Pancreas (tissue), 10 donors: ENCODE measurements at regions not wholly inside any gene's neighbourhood (a gene's known extent, or its start where the extent isn't known, plus 50 kb on each side); places are given as distances from the start of the nearest gene placed in this dataset.

Source experiments
- ATAC-seq, 4 donors: fragments of 200-7000 bp; cut with Tn5 transposase; one replicate each; pipeline versions ENCODE4 v1.8.0 to v1.9.1; 2020; ENCODE audit warnings: mild to moderate bottlenecking in 4 of 4, moderate library complexity in 4 of 4
- DNase-seq, 6 donors: peaks; one replicate each; pipeline ENCODE4 v3.0.0-alpha.2; 2020
- FAIRE-seq: peaks from 2 replicates; lab custom pipeline; 2012; peaks lifted over from hg19 to GRCh38; lab: Jason Lieb, UNC
- H3K27ac ChIP-seq, 4 donors: fragments of 200-600 bp; sonication (generic); 1 replicate in 3 of 4; 2 replicates in 1 of 4; pipeline versions ENCODE4 v1.5.0 to v1.8.0; 2020
- H3K27me3 ChIP-seq, 4 donors: fragments of 200-600 bp; one replicate each; pipeline ENCODE4 v1.8.0; 2021
- H3K36me3 ChIP-seq, 3 donors: fragments of 200-600 bp; sonication (generic) in 1 of 3; one replicate each; pipeline versions ENCODE4 v1.5.0 to v1.8.0; 2020 to 2021
- H3K4me1 ChIP-seq, 3 donors: fragments of 200-600 bp; one replicate each; pipeline ENCODE4 v1.8.0; 2021
- H3K4me3 ChIP-seq, 4 donors: fragments of 200-600 bp; sonication (generic) in 2 of 4; one replicate each; pipeline versions ENCODE4 v1.5.0 to v1.8.0; 2020 to 2021
- H3K9me3 ChIP-seq, 4 donors: fragments of 200-600 bp; one replicate each; pipeline ENCODE4 v1.8.0; 2021
- CTCF ChIP-seq, 4 donors: fragments of 200-600 bp; sonication (generic) in 3 of 4; IDR thresholded peaks; one replicate each; pipeline versions ENCODE4 v1.5.0 to v1.8.0; 2021; ENCODE audit warnings: antibody characterized with exemption in 4 of 4
- WGBS, 2 donors: extraction: QIAGEN DNeasy Blood & Tissue Kit; methylation state at CpG; one replicate each; pipeline ENCODE4 v1.1.7; 2013; 5-methylcytosine and 5-hydroxymethylcytosine counted together
- intact Hi-C, 3 donors: fragments of 100-400 bp; cut with DNase I; formaldehyde crosslinking; loops; one replicate each; pipeline versions ENCODE4 v1.11.1 to v1.14.2; 2022
- donor health status: healthy with polysubstance abuse.
- donor health status: DM: no; HTN: no; CAD: no; lungs with moderate emphysema.
- donor health status: DM: no; HTN: no; CAD: no.
- donor health status: control.
- donor health status: control.
- donor health status: Bipolar disorder and iron deficiency.
- donor health status: DM: yes; HTN: yes; CAD: no.
- donor health status: DM: no; HTN: no; CAD: no.
- donor health status: DM: no; HTN: no; CAD: no.
- donor health status: DM: yes; HTN: yes; CAD: no.

GRCh38 chr1:37393173-37394120 is 80.9 kb upstream of the ZC3H12A start:
- intact Hi-C loops, result no loop called here
- no peak overlapping the region for H3K4me3 ChIP-seq
- WGBS, 2 donors, result 39 to 47% methylated on average over 11 of the region's 11 CpGs
- no peak for TF ChIP-seq CTCF (IDR thresholded peaks at IDR 0.05)
- no peak overlapping the region for H3K27ac ChIP-seq
- H3K27me3 ChIP-seq, result peaks cover 0 to 6% (median 0%) of the 10 kb centered on the region in 4 donors
- FAIRE-seq (no peak), DNase-seq (no peak), ATAC-seq (no peak)
- H3K4me1 ChIP-seq, result no peaks in the 10 kb centered on the region
- no peaks in the 10 kb centered on the region for H3K9me3 ChIP-seq
- no peaks in the 10 kb centered on the region for H3K36me3 ChIP-seq

- no peaks in the 10 kb centered on the region for H3K9me3 ChIP-seq
- no peak for ATAC-seq
- no peaks in the 10 kb centered on the region for H3K36me3 ChIP-seq
- DNase-seq, result peak in 1 of 6 donors; percentile 26
- no peaks in the 10 kb centered on the region for H3K4me1 ChIP-seq
- 29 to 30% methylated on average over 10 of the region's 10 CpGs for WGBS, 2 donors
- FAIRE-seq, result no peak
- peaks cover 0 to 6% (median 0%) of the 10 kb centered on the region in 4 donors for H3K27me3 ChIP-seq
- no peak overlapping the region for H3K27ac ChIP-seq
- intact Hi-C loops, result no loop called here
- no peak for TF ChIP-seq CTCF (IDR thresholded peaks at IDR 0.05)
- no peak overlapping the region for H3K4me3 ChIP-seq
Measured at GRCh38 chr1:37394574-37395464, 79.6 kb upstream of the ZC3H12A start.

- H3K9me3 ChIP-seq, result no peaks in the 10 kb centered on the region
- H3K4me1 ChIP-seq, result no peaks in the 10 kb centered on the region
- no peak for ATAC-seq
- H3K4me3 ChIP-seq, result no peak overlapping the region
- TF ChIP-seq CTCF (IDR thresholded peaks at IDR 0.05), result no peak
- no peak overlapping the region for H3K27ac ChIP-seq
- no peak for DNase-seq
- 80 to 90% methylated on average over 8 of the region's 8 CpGs for WGBS, 2 donors
- no peaks in the 10 kb centered on the region for H3K36me3 ChIP-seq
- no peak for FAIRE-seq
- peaks cover 0 to 6% (median 0%) of the 10 kb centered on the region in 4 donors for H3K27me3 ChIP-seq
- intact Hi-C loops, result no loop called here
Measured at GRCh38 chr1:37398096-37398495, 76.3 kb upstream of the ZC3H12A start.

GRCh38 chr1:37399205-37399604 is 75.2 kb upstream of the ZC3H12A start:
- Histone ChIP-seq H3K4me1 (no peaks in the 10 kb centered on the region), H3K9me3 (no peaks in the 10 kb centered on the region), H3K36me3 (no peaks in the 10 kb centered on the region), H3K27me3 (no peaks in the 10 kb centered on the region), H3K4me3 (no peak overlapping the region), H3K27ac (no peak overlapping the region)
- intact Hi-C loops, result no loop called here
- FAIRE-seq, result no peak
- ATAC-seq, result no peak
- DNase-seq, result peak in 1 of 6 donors; percentile 21
- no peak for TF ChIP-seq CTCF (IDR thresholded peaks at IDR 0.05)
- 46 to 51% methylated on average over 6 of the region's 6 CpGs for WGBS, 2 donors
